HepG2 (cell line): ENCODE measurements at regions not wholly inside any gene's neighbourhood (a gene's known extent, or its start where the extent isn't known, plus 50 kb on each side); places are given as distances from the start of the nearest gene placed in this dataset.

Experiments
- CREB1 ChIP-seq, 2 experiments: fragments of 450-650 bp in 1 of 2; IDR thresholded peaks; 2 replicates each; pipeline ENCODE4 v1.6.1; 2016 to 2017; ENCODE audit warnings: control low read depth in 1 of 2, mild to moderate bottlenecking in 1 of 2, missing compliant biosample characterization in 1 of 2, missing genetic modification characterization in 1 of 2
- CTCF ChIP-seq: sonication (generic); formaldehyde crosslinking; IDR thresholded peaks from 2 replicates; pipeline ENCODE4 v1.5.0; 2020; ENCODE audit warnings: mild to moderate bottlenecking, missing genetic modification reagents, moderate library complexity
- RFX3 ChIP-seq: IDR thresholded peaks from 2 replicates; pipeline ENCODE4 v1.6.1; 2016; ENCODE audit warnings: missing biosample characterization, missing genetic modification reagents

- TF ChIP-seq RFX3 (CRISPR knock-in tag), result no peak
- no peak for TF ChIP-seq CREB1 (IDR thresholded peaks at IDR 0.05)
- TF ChIP-seq CREB1 (CRISPR knock-in tag; IDR thresholded peaks at IDR 0.05), result no peak
- TF ChIP-seq CTCF (CRISPR knock-in tag), result no peak
Measured at GRCh38 chr7:115127399-115128021, 205.6 kb downstream of the MDFIC start.
